B cell (primary cell): ENCODE measurements at regions not wholly inside any gene's neighbourhood (a gene's known extent, or its start where the extent isn't known, plus 50 kb on each side); places are given as distances from the start of the nearest gene placed in this dataset.

ENCODE experiments used
- ATAC-seq: fragments of 200-7000 bp; cut with Tn5 transposase; one replicate; pipeline ENCODE4 v1.10.0; 2021; ENCODE audit warnings: low read depth, mild to moderate bottlenecking, moderate number of reproducible peaks, moderate library complexity
- CTCF ChIA-PET: fragments of 350-600 bp; sonication (Branson Sonifier 250); formaldehyde crosslinking; loops from one replicate; lab custom pipeline; 2021; ENCODE audit warnings: antibody characterized with exemption, inconsistent platforms; lab: Charles Lee
- POLR2A ChIA-PET: fragments of 350-600 bp; sonication (Branson Sonifier 250); formaldehyde crosslinking; loops from one replicate; lab custom pipeline; 2021; ENCODE audit warnings: antibody characterized with exemption; lab: Charles Lee
- DNase-seq: peaks from one replicate; pipeline ENCODE4 v3.0.0; 2013
- H2AFZ ChIP-seq: 2 replicates; pipeline ENCODE4 v1.6.1; 2012; ENCODE audit warnings: mild to moderate bottlenecking, low read depth, low read length; ENCODE audit not compliant: insufficient read depth, poor library complexity, severe bottlenecking
- H3K27ac ChIP-seq, 2 donors: 1 replicate in 1 of 2; 2 replicates in 1 of 2; pipeline ENCODE4 v1.5.1; 2012 to 2013; ENCODE audit warnings: low read length in 2 of 2, mild to moderate bottlenecking in 2 of 2, moderate library complexity in 1 of 2
- H3K27me3 ChIP-seq, 4 experiments: fragments of 200-600 bp in 1 of 4; sonication (generic) in 1 of 4; replicated peaks in 1 of 4; 1 replicate in 2 of 4; 2 replicates in 2 of 4; pipeline versions ENCODE4 v1.6.1 to v1.7.0; 2013 to 2016; ENCODE audit warnings: low read length in 3 of 4, mild to moderate bottlenecking in 2 of 4, mixed read lengths in 1 of 4, moderate library complexity in 1 of 4; ENCODE audit not compliant: insufficient read depth in 4 of 4, control insufficient read depth in 3 of 4; ENCODE audit errors: control extremely low read depth in 1 of 4
- H3K36me3 ChIP-seq, 2 experiments: replicated peaks in 1 of 2; 1 replicate in 1 of 2; 2 replicates in 1 of 2; pipeline versions ENCODE4 v1.6.1 to v1.7.1; 2013; ENCODE audit warnings: low read length in 1 of 2; ENCODE audit not compliant: insufficient read depth in 2 of 2, control insufficient read depth in 1 of 2; ENCODE audit errors: control extremely low read depth in 1 of 2, extremely low read depth in 1 of 2
- H3K4me1 ChIP-seq, 2 donors: fragments of 200-600 bp in 1 of 2; sonication (generic) in 1 of 2; 1 replicate in 1 of 2; 2 replicates in 1 of 2; pipeline versions ENCODE4 v1.5.1 to v1.6.1; 2013 to 2017; ENCODE audit warnings: low read length in 2 of 2; ENCODE audit not compliant: control insufficient read depth in 2 of 2, insufficient read depth in 2 of 2
- H3K4me2 ChIP-seq: replicated peaks from 2 replicates; pipeline ENCODE3; 2012; ENCODE audit warnings: mild to moderate bottlenecking, low read depth, low read length; ENCODE audit not compliant: poor library complexity, severe bottlenecking
- H3K4me3 ChIP-seq, 5 experiments: fragments of 200-600 bp in 1 of 5; sonication (generic) in 1 of 5; 1 replicate in 3 of 5; 2 replicates in 2 of 5; pipeline versions ENCODE4 v1.5.1 to v1.7.0; 2011 to 2016; ENCODE audit warnings: low read length in 4 of 5, mild to moderate bottlenecking in 4 of 5, low read depth in 2 of 5, control low read depth in 1 of 5, moderate library complexity in 1 of 5; ENCODE audit not compliant: insufficient read depth in 1 of 5; ENCODE audit errors: control extremely low read depth in 1 of 5, extremely low read depth in 1 of 5
- H3K79me2 ChIP-seq: fragments of 200-600 bp; sonication (generic); one replicate; pipeline ENCODE4 v1.6.0; 2016; ENCODE audit warnings: low read length; ENCODE audit not compliant: control insufficient read depth, insufficient read depth
- H3K9ac ChIP-seq: fragments of 200-600 bp; sonication (generic); 2 replicates; pipeline ENCODE4 v1.6.1; 2017; ENCODE audit warnings: mild to moderate bottlenecking, low read length, moderate library complexity
- H3K9me3 ChIP-seq, 3 donors: one replicate each; pipeline versions ENCODE4 v1.6.1 to v1.7.1; 2013; ENCODE audit warnings: low read length in 2 of 3; ENCODE audit not compliant: control insufficient read depth in 2 of 3, insufficient read depth in 1 of 3; ENCODE audit errors: control extremely low read depth in 1 of 3
- H4K20me1 ChIP-seq: 2 replicates; pipeline ENCODE4 v1.6.0; 2012; ENCODE audit warnings: mild to moderate bottlenecking, low read length; ENCODE audit not compliant: insufficient read depth, control insufficient read depth, poor library complexity, severe bottlenecking
- H3K27ac Mint-ChIP-seq: one replicate; pipeline ENCODE4 v1.8.0; 2021; ENCODE audit warnings: mixed read lengths
- H3K27me3 Mint-ChIP-seq: one replicate; pipeline ENCODE4 v1.8.0; 2021; ENCODE audit warnings: mixed read lengths
- H3K4me1 Mint-ChIP-seq: one replicate; pipeline ENCODE4 v1.8.0; 2021; ENCODE audit warnings: mixed read lengths
- H3K4me3 Mint-ChIP-seq: one replicate; pipeline ENCODE4 v1.8.0; 2021; ENCODE audit warnings: mixed read lengths
- H3K9me3 Mint-ChIP-seq: one replicate; pipeline ENCODE4 v1.8.0; 2022; ENCODE audit warnings: mixed read lengths; ENCODE audit not compliant: insufficient read depth
- CTCF ChIP-seq: fragments of 200-600 bp; IDR thresholded peaks from one replicate; pipeline ENCODE4 v1.8.0; 2022; ENCODE audit warnings: antibody characterized with exemption, mild to moderate bottlenecking
- EZH2 ChIP-seq: IDR thresholded peaks from 2 replicates; pipeline ENCODE4 v1.6.1; 2012; ENCODE audit warnings: borderline replicate concordance, low read depth, mild to moderate bottlenecking, moderate library complexity, low read length; ENCODE audit not compliant: insufficient read depth, poor library complexity, severe bottlenecking
- WGBS: methylation state at CpG from one replicate; pipeline ENCODE4 v1.1.5; 2013; ENCODE audit warnings: missing lambda C conversion rate; ENCODE audit not compliant: insufficient coverage; 5-methylcytosine and 5-hydroxymethylcytosine counted together
- intact Hi-C: fragments of 100-400 bp; cut with micrococcal nuclease; formaldehyde crosslinking; loops from one replicate; pipeline ENCODE4 v1.10.0; 2022

- intact Hi-C loops = no loop called here
- ChIA-PET CTCF (no interaction called here), POLR2A (no interaction called here)
- 98% methylated on average over 13 of the region's 17 CpGs for WGBS
- Mint-ChIP-seq H3K4me3 (no peak overlapping the region), H3K9me3 (no peaks in the 10 kb centered on the region), H3K27ac (no peak overlapping the region), H3K4me1 (peaks cover 12% of the 10 kb centered on the region), H3K27me3 (no peaks in the 10 kb centered on the region)
- Histone ChIP-seq H2AFZ (peak overlapping the region; percentile 46), H3K4me2 (peak overlapping the region; percentile 40), H3K27ac (no peak overlapping the region), H3K9ac (no peak overlapping the region), H3K4me1 (peaks cover 0 to 7% of the 10 kb centered on the region in 2 donors), H3K27me3 (no peaks in the 10 kb centered on the region), H4K20me1 (no peaks in the 10 kb centered on the region), H3K79me2 (no peaks in the 10 kb centered on the region), H3K4me3 (peak overlapping the region in 1 of 5 experiments; percentile 13), H3K9me3 (peaks cover 0 to 13% (median 0%) of the 10 kb centered on the region in 3 donors), H3K36me3 (no peaks in the 10 kb centered on the region)
- DNase-seq = peak; percentile 22
- no peak for ATAC-seq
- no peak for TF ChIP-seq EZH2
Measured at GRCh38 chr6:156662025-156662445, 115.1 kb upstream of the ARID1B start.

- peaks cover 0 to 13% (median 0%) of the 10 kb centered on the region in 3 donors for H3K9me3 ChIP-seq
- H3K27me3 ChIP-seq = no peaks in the 10 kb centered on the region
- H2AFZ ChIP-seq = no peak overlapping the region
- Mint-ChIP-seq H3K9me3 (no peaks in the 10 kb centered on the region), H3K27me3 (no peaks in the 10 kb centered on the region), H3K27ac (no peak overlapping the region), H3K4me1 (peaks cover 12% of the 10 kb centered on the region), H3K4me3 (no peak overlapping the region)
- DNase-seq = no peak
- no peaks in the 10 kb centered on the region for H3K36me3 ChIP-seq
- H3K4me1 ChIP-seq = peaks cover 0 to 7% of the 10 kb centered on the region in 2 donors
- H3K4me3 ChIP-seq = no peak overlapping the region
- H3K9ac ChIP-seq = no peak overlapping the region
- CTCF ChIA-PET = interaction anchor here (1.1 kb wide), 1 partner anchor 11 kb away, joined by 5 read pairs; no protein-coding TSS in a partner anchor
- H3K79me2 ChIP-seq = no peaks in the 10 kb centered on the region
- no peak overlapping the region for H3K4me2 ChIP-seq
- WGBS = no CpG with 5 or more reads among the region's 2 CpGs
- intact Hi-C loops = no loop called here
- POLR2A ChIA-PET = no interaction called here
- no peak for TF ChIP-seq CTCF
- TF ChIP-seq EZH2 = no peak
- H4K20me1 ChIP-seq = no peaks in the 10 kb centered on the region
- ATAC-seq = no peak
- no peak overlapping the region for H3K27ac ChIP-seq
Measured at GRCh38 chr6:156660389-156660788, 116.8 kb upstream of the ARID1B start.
